GM21737 (cell line): ENCODE measurements at regions not wholly inside any gene's neighbourhood (a gene's known extent, or its start where the extent isn't known, plus 50 kb on each side); places are given as distances from the start of the nearest gene placed in this dataset.
"Not testable (repeated sequence)": the region's sequence is repeated elsewhere in the genome, so short reads cannot be mapped to it uniquely, and the experiment has no call there.

Experiments used
- ATAC-seq: cut with Tn5 transposase; IDR thresholded peaks from one replicate; pipeline ENCODE4 v1.9.1; 2021; ENCODE audit warnings: mild to moderate bottlenecking, moderate library complexity; ENCODE audit not compliant: unreplicated experiment

- ATAC-seq = no peak
These were observed 1324.1 kb downstream of the CDH8 start for GRCh38 chr16:60712144-60712543.

- no peak for ATAC-seq
These were observed 1331.5 kb downstream of the CDH8 start for GRCh38 chr16:60704726-60705125.

- no peak for ATAC-seq
These were observed 1333.1 kb downstream of the CDH8 start for GRCh38 chr16:60703096-60703495.

DNA sequence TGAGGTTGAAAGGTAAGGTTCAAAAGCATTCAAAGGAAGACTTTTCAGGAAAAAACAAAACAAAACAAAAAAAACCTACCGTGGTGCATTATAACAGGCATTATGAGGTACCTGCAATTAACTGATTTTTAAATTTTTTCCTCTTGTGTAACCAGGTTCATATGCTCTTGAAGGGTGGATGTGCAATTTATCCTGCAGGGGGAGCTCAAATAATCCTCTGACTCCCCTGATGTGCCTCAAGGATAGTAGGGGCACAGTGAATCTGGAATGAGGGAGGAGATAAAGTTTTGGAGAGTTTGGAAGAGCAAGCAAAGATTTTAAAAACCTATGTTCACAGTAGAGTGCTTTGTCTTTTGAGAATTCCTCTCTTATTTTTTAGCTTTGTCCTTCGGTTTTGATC, 1349.4 kb downstream of the CDH8 start:
- no peak for ATAC-seq

DNA sequence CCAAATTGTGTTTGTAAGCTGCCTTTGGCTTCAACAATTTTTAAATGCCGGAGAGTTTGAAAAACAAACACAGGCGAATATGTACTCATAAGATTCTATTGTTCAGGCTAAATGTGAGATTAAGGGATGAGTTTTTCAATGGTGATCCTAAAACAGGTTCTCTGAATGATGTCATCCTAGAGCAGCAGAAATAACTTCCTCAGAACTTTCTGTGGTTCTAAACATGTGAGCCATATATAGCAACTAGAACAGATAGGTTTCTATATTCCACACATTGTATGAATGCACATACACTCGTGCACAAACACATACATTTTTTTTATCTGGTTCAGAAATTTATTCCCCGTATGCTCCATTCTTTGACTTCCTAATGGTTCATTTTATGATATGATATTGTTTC, 1352.2 kb downstream of the CDH8 start:
- no peak for ATAC-seq

- no peak for ATAC-seq
These were observed 1354.0 kb downstream of the CDH8 start for GRCh38 chr16:60682219-60682618.

GRCh38 chr16:60681043-60681442, 1355.2 kb downstream of the CDH8 start:
- no peak for ATAC-seq

DNA sequence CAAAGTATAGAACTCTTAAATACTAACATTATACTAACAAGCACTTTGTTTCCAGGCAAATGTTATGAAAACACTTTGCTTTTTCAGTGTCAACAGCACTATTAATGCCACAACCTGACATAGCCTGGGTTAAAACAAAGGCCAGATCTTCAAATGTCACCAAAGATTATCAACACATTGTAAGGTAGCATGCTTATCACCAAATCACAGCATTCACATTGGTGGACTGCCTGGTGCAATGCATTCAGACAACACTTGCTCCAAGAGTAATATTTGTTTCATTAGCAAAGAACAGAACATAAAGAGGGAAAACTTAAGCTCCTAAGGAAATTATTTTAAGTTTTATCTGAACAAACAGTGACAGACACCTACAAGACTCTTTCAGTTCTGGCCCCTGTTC, 1361.2 kb downstream of the CDH8 start:
- no peak for ATAC-seq

DNA sequence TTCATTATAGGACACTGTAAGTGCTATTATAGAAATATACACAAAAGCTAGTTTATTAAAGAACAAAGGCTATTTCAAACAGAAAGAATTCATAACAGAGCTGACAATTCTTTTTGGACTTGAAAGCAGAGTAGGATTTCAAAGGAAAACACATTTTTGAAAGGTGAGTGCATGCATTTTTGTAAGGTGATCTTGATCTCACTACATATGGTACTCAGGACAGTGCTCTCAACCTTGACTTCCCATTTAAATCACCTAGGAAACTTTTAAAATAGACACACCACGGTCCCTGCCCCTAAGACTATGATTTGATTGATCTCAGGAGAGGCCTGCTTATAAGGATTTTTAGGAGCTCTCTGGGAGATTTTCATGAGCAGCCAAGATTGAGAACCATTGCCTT, 1362.0 kb downstream of the CDH8 start:
- ATAC-seq = no peak

DNA sequence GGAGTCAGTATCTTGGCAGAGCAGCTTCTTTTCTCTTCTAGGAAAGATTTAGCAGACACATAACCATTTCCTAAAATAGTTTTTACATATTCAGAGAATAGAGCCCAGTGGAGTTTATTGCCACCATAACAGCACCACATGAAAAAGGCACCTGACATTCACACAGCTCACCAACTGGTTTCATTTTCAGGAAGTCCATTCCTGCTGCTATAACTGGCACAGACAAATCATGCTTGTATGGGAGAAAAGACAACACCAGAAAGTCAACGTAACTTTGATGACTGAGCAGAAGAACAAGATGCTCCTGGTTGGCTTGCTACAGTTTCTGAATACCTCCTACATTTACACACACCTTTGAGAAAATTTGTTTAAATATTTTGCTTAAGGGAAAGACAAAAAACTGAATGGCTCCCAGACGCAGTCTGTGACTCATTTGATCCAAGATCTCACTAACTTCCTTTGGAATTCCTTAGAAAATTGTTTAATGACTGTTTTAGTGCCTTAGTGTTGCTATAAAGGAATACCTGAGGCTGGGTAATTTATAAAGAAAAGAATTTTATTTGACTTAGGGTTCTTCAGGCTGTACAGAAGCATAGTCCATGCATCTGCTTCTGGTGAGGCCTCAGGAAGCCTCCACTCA, 1380.6 kb downstream of the CDH8 start:
- no peak for ATAC-seq

- no peak for ATAC-seq
These were observed 1384.9 kb downstream of the CDH8 start for GRCh38 chr16:60651346-60651745.

DNA sequence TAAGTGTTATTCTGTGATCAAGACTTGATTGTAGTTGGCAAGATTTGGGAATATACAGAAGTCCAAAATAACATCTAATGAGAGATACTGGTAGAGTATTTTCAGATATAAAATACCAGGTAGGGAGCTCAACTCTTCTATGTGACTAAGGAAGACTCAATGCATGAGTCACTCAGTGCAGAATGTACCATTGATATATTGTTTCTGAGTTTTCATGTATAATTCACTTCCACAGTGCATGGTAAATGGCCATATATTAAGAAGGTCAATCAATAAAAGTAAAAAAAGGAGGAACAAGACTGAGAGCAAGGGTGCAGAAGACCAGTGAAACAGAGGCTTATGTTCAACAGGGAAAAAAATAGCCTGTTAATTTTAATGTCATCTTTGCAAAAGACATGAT, 1387.9 kb downstream of the CDH8 start:
- ATAC-seq = no peak

- not testable (repeated sequence) for ATAC-seq
These were observed 1388.8 kb downstream of the CDH8 start for GRCh38 chr16:60647388-60647787.

- ATAC-seq = no peak
These were observed 1389.6 kb downstream of the CDH8 start for GRCh38 chr16:60646631-60647030.

DNA sequence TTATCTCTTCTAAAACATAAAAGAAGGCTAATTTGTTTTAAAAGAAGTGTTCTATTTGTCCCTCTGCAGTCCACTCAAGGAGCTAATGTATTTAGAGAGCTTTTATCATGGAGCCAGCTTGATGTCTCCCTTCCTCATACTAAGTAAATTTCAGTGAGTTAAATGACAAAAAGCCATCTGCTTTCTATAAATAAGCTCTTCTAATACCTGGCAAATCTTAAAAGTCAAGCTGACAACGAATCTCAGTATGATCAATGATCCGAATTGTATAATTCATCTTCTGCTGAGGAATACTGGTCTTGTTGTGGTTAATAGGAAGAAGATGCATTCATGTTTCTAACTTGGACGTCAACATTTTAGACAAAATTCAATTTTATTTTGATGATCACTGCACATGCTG, 1390.7 kb downstream of the CDH8 start:
- no peak for ATAC-seq

DNA sequence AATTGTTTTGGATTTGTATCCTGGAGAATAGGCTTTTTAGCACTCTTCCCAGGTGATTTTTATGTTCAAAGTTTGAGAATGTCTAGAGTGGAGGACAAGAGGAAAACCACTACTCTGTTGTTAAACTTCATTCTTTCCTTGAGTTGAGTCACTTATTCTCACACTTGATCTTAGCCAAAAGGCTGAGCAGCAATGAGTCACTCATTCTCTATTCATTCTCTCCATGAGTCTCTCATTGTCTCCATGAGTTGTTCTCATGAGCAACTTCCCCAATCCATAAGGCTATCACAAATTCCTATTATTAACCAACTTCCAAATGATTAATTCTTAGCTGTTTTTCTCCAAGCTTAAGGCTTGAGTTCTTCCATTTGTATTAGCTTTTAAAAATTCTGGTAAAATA, 1393.3 kb downstream of the CDH8 start:
- no peak for ATAC-seq

DNA sequence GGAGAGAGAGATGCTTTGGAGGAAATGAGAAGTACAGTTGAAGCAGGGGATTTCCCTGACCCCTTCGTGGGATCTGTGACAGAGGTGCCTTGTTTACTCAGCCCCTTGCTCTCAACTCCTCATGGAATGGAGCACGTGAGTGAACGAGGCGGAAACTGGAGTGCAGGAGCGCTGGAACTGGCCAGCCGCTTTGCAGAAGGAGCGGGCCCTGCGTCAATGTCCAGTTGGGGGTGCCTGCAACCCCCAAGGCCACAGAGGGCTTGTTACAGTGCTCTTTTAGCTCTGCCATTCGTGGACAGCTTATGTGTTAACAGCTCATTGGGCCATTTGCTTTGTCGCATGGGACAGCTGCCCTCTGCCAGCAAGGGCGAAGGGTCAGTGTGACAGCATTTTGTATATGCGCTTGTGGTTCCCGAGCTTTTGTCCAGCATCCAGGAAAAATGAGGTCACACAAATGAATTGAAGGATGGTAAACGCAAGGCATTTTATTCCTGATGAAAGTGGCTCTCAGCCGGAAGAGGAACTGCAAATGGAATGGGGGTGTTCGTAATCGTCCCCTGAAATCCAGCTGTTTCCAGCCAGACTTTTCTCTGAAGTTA, 1395.1 kb downstream of the CDH8 start:
- no peak for ATAC-seq

GRCh38 chr16:60640038-60640437, 1396.2 kb downstream of the CDH8 start:
- no peak for ATAC-seq

GRCh38 chr16:60636636-60637035, 1399.6 kb downstream of the CDH8 start:
- not testable (repeated sequence) for ATAC-seq

GRCh38 chr16:60636117-60636516, 1400.1 kb downstream of the CDH8 start:
- ATAC-seq = no peak

DNA sequence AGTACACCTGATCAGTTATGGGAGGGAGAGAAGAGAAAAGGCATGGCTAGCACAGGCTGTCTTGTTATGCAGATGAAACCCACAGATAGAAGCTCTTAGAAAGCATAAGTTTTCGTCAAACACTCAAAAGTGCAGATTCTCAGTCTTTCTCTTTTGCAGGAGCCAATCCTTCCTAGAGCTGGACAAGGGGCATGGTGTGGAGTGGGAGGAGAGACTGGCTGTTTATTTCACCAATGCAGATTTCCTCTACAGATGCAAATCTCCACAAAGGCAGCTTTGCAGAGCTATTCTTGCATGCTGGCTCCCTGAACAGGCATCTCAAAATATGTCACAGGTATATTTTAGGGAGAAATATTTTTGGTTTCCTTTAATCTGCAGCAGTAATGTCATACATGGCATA, 1400.7 kb downstream of the CDH8 start:
- ATAC-seq = no peak

GRCh38 chr16:60611844-60612243, 1424.4 kb downstream of the CDH8 start:
- ATAC-seq = no peak

GRCh38 chr16:60608971-60609370, 1427.3 kb downstream of the CDH8 start:
- no peak for ATAC-seq
